H1 (cell line): ENCODE measurements at regions not wholly inside any gene's neighbourhood (a gene's known extent, or its start where the extent isn't known, plus 50 kb on each side); places are given as distances from the start of the nearest gene placed in this dataset.

Experiments
- CTCF ChIA-PET: fragments of 300-600 bp; sonication (Branson Sonifier 250); formaldehyde crosslinking; loops from one replicate; lab custom pipeline; 2021; ENCODE audit not compliant: partially characterized antibody; lab: Charles Lee
- POLR2A ChIA-PET: fragments of 300-600 bp; sonication (Branson Sonifier 250); formaldehyde crosslinking; loops from one replicate; lab custom pipeline; 2021; ENCODE audit warnings: inconsistent platforms; ENCODE audit not compliant: partially characterized antibody; lab: Charles Lee
- DNase-seq, 2 experiments: peaks; one replicate each; pipeline versions ENCODE4 v3.0.0 to v3.0.0-alpha.2; 2010 to 2022; ENCODE audit warnings: low spot score in 2 of 2, low read depth in 1 of 2, mixed read lengths in 1 of 2
- FAIRE-seq: peaks from 2 replicates; lab custom pipeline; 2011; peaks lifted over from hg19 to GRCh38; lab: Jason Lieb, UNC
- H2AFZ ChIP-seq: 2 replicates; pipeline ENCODE4 v1.8.1; 2012; ENCODE audit warnings: low read length, inconsistent platforms
- H2AK5ac ChIP-seq: 2 replicates; pipeline ENCODE4 v1.6.1; 2013; ENCODE audit warnings: low read depth, low read length
- H2BK120ac ChIP-seq: replicated peaks from 2 replicates; pipeline ENCODE3; 2013; ENCODE audit warnings: low read depth, low read length, inconsistent platforms
- H2BK12ac ChIP-seq: 2 replicates; pipeline ENCODE4 v1.6.1; 2013; ENCODE audit warnings: low read depth, low read length
- H2BK15ac ChIP-seq: 2 replicates; pipeline ENCODE4 v1.6.1; 2013; ENCODE audit warnings: low read length
- H2BK20ac ChIP-seq: 2 replicates; pipeline ENCODE4 v1.6.1; 2013; ENCODE audit warnings: low read length
- H2BK5ac ChIP-seq: 2 replicates; pipeline ENCODE4 v1.6.1; 2013; ENCODE audit warnings: low read depth, low read length
- H3K14ac ChIP-seq: 2 replicates; pipeline ENCODE4 v1.6.1; 2013; ENCODE audit warnings: inconsistent platforms; ENCODE audit not compliant: insufficient read length
- H3K18ac ChIP-seq: 2 replicates; pipeline ENCODE4 v1.6.1; 2013; ENCODE audit warnings: low read length; ENCODE audit errors: extremely low read depth
- H3K23ac ChIP-seq: 2 replicates; pipeline ENCODE4 v1.6.1; 2013; ENCODE audit warnings: inconsistent platforms; ENCODE audit not compliant: insufficient read length
- H3K23me2 ChIP-seq: 2 replicates; pipeline ENCODE4 v1.6.1; 2013; ENCODE audit warnings: low read depth, low read length
- H3K27ac ChIP-seq: 2 replicates; pipeline ENCODE4 v1.6.1; 2011; ENCODE audit warnings: low read depth, low read length, inconsistent platforms
- H3K27me3 ChIP-seq, 4 experiments: replicated peaks in 1 of 4; 1 replicate in 1 of 4; 2 replicates in 3 of 4; pipeline versions ENCODE4 v1.6.1 to v1.8.1; 2011 to 2013; ENCODE audit warnings: low read length in 3 of 4, mild to moderate bottlenecking in 3 of 4, inconsistent platforms in 2 of 4, mixed read lengths in 2 of 4, moderate library complexity in 1 of 4; ENCODE audit not compliant: control insufficient read depth in 3 of 4, insufficient read depth in 3 of 4; ENCODE audit errors: extremely low read depth in 1 of 4
- H3K36me3 ChIP-seq, 4 experiments: 2 replicates each; pipeline versions ENCODE4 v1.6.1 to v1.8.1; 2011 to 2013; ENCODE audit warnings: mild to moderate bottlenecking in 4 of 4, low read length in 3 of 4, moderate library complexity in 2 of 4, control low read depth in 1 of 4, inconsistent platforms in 1 of 4; ENCODE audit not compliant: insufficient read depth in 4 of 4, control insufficient read depth in 2 of 4
- H3K4ac ChIP-seq: replicated peaks from 2 replicates; pipeline ENCODE3; 2013; ENCODE audit warnings: low read length, low read depth, mixed read lengths, inconsistent platforms; ENCODE audit not compliant: insufficient read length
- H3K4me1 ChIP-seq, 4 experiments: replicated peaks in 1 of 4; 1 replicate in 1 of 4; 2 replicates in 3 of 4; pipeline versions ENCODE4 v1.6.1 to v1.8.1; 2011 to 2013; ENCODE audit warnings: low read length in 3 of 4, inconsistent platforms in 2 of 4, mixed read lengths in 1 of 4; ENCODE audit not compliant: insufficient read depth in 4 of 4, control insufficient read depth in 3 of 4
- H3K4me2 ChIP-seq, 2 experiments: 2 replicates each; pipeline versions ENCODE4 v1.6.1 to v1.8.1; 2011 to 2013; ENCODE audit warnings: low read depth in 2 of 2, low read length in 2 of 2, control low read depth in 1 of 2, inconsistent platforms in 1 of 2, mild to moderate bottlenecking in 1 of 2; ENCODE audit not compliant: insufficient read depth in 1 of 2
- H3K4me3 ChIP-seq, 4 experiments: fragments of 200-600, 300-600 bp in 1 of 4; sonication (generic), shearing (Covaris generic), sonication (Bioruptor Twin) in 1 of 4; 2 replicates each; pipeline versions ENCODE4 v1.5.1 to v1.8.1; 2011 to 2016; ENCODE audit warnings: low read length in 4 of 4, low read depth in 3 of 4, control low read depth in 2 of 4, inconsistent platforms in 2 of 4, mild to moderate bottlenecking in 2 of 4, mixed read lengths in 1 of 4, moderate library complexity in 1 of 4; ENCODE audit not compliant: insufficient read depth in 2 of 4; ENCODE audit errors: extremely low read depth in 1 of 4
- H3K56ac ChIP-seq: replicated peaks from 2 replicates; pipeline ENCODE3; 2013; ENCODE audit warnings: low read depth, mild to moderate bottlenecking, mixed read lengths, low read length, inconsistent platforms; ENCODE audit not compliant: insufficient read length
- H3K79me1 ChIP-seq: 2 replicates; pipeline ENCODE4 v1.6.1; 2013; ENCODE audit warnings: low read depth, low read length, control low read depth
- H3K79me2 ChIP-seq, 2 experiments: 2 replicates each; pipeline versions ENCODE4 v1.6.1 to v1.8.1; 2012 to 2013; ENCODE audit warnings: low read length in 2 of 2, mild to moderate bottlenecking in 2 of 2, inconsistent platforms in 1 of 2; ENCODE audit not compliant: insufficient read depth in 2 of 2, control insufficient read depth in 1 of 2
- H3K9ac ChIP-seq, 4 experiments: replicated peaks in 1 of 4; 1 replicate in 1 of 4; 2 replicates in 3 of 4; pipeline versions ENCODE4 v1.6.1 to v1.8.1; 2011 to 2013; ENCODE audit warnings: low read depth in 3 of 4, low read length in 3 of 4, control low read depth in 2 of 4, mild to moderate bottlenecking in 2 of 4, moderate library complexity in 2 of 4, inconsistent platforms in 1 of 4; ENCODE audit errors: extremely low read depth in 1 of 4
- H3K9me3 ChIP-seq, 2 experiments: 2 replicates each; pipeline versions ENCODE4 v1.6.1 to v1.8.1; 2012 to 2013; ENCODE audit warnings: mild to moderate bottlenecking in 2 of 2, moderate library complexity in 2 of 2, control low read depth in 1 of 2, inconsistent platforms in 1 of 2, low read depth in 1 of 2, low read length in 1 of 2, mixed read lengths in 1 of 2; ENCODE audit not compliant: insufficient read depth in 2 of 2
- H4K20me1 ChIP-seq, 2 experiments: replicated peaks in 1 of 2; 2 replicates each; pipeline versions ENCODE3 to v1.8.1; 2011 to 2013; ENCODE audit warnings: inconsistent platforms in 2 of 2, low read length in 2 of 2, mild to moderate bottlenecking in 1 of 2; ENCODE audit not compliant: insufficient read depth in 2 of 2, control insufficient read depth in 1 of 2
- H4K5ac ChIP-seq: 2 replicates; pipeline ENCODE4 v1.6.1; 2013; ENCODE audit warnings: low read length, low read depth, mixed read lengths, inconsistent platforms; ENCODE audit not compliant: insufficient read length
- H4K8ac ChIP-seq: 2 replicates; pipeline ENCODE4 v1.8.0; 2013; ENCODE audit warnings: mild to moderate bottlenecking, moderate library complexity, low read length, inconsistent platforms; ENCODE audit not compliant: insufficient read depth; ENCODE audit errors: extremely low read depth
- H4K91ac ChIP-seq: replicated peaks from 2 replicates; pipeline ENCODE3; 2013; ENCODE audit warnings: low read length, mixed read lengths, inconsistent platforms; ENCODE audit not compliant: insufficient read length
- CREB1 ChIP-seq: IDR thresholded peaks from 2 replicates; pipeline ENCODE4 v1.6.1; 2012; ENCODE audit warnings: inconsistent platforms
- EZH2 ChIP-seq: fragments of 200-600 bp; sonication (generic); IDR thresholded peaks from 2 replicates; pipeline ENCODE4 v1.7.1; 2012; ENCODE audit warnings: low read depth, mild to moderate bottlenecking, moderate library complexity, low read length, inconsistent platforms; ENCODE audit not compliant: severe bottlenecking
- KDM5A ChIP-seq: fragments of 200-600 bp; IDR thresholded peaks from 2 replicates; pipeline ENCODE4 v1.7.1; 2012; ENCODE audit warnings: mild to moderate bottlenecking, low read length, inconsistent platforms, mixed read lengths
- NANOG ChIP-seq: IDR thresholded peaks from 2 replicates; pipeline ENCODE4 v1.6.1; 2011; ENCODE audit warnings: low read length, low read depth, mild to moderate bottlenecking, inconsistent platforms; ENCODE audit not compliant: insufficient read depth, poor library complexity, severe bottlenecking
- SAP30 ChIP-seq: fragments of 300-600 bp; sonication (generic); IDR thresholded peaks from 2 replicates; pipeline ENCODE4 v1.7.1; 2012; ENCODE audit warnings: low read length, moderate library complexity, mild to moderate bottlenecking, inconsistent platforms; ENCODE audit not compliant: insufficient read depth, insufficient replicate concordance
- SIRT6 ChIP-seq: IDR thresholded peaks from one replicate; pipeline ENCODE4 v1.7.1; 2012; ENCODE audit warnings: low read length, inconsistent platforms
- TEAD4 ChIP-seq: IDR thresholded peaks from 2 replicates; pipeline ENCODE4 v1.6.1; 2012; ENCODE audit warnings: low read depth, low read length, inconsistent platforms, mixed read lengths
- WGBS, 2 experiments: shearing (Covaris generic) in 1 of 2; methylation state at CpG; one replicate each; pipeline versions ENCODE4 v1.1.6 to v1.1.7; 2013 to 2015; ENCODE audit warnings: low lambda C conversion rate in 2 of 2, mixed read lengths in 2 of 2, inconsistent platforms in 1 of 2, low coverage in 1 of 2, missing lambda C conversion rate in 1 of 2; ENCODE audit not compliant: insufficient replicate concordance in 2 of 2, insufficient coverage in 1 of 2, insufficient read length in 1 of 2; ENCODE audit errors: extremely low coverage in 1 of 2, missing lambda C conversion rate in 1 of 2; 5-methylcytosine and 5-hydroxymethylcytosine counted together
- TF ChIP-seq, protein P1 (sequence below): IDR thresholded peaks from 2 replicates; pipeline ENCODE4 v1.6.1; 2011; ENCODE audit warnings: low read length, improper control_type of control experiment
- TF ChIP-seq, protein P2 (sequence below): IDR thresholded peaks from 2 replicates; pipeline ENCODE4 v1.6.1; 2012; ENCODE audit warnings: low read length, inconsistent platforms

- Histone ChIP-seq H3K23ac (no peak overlapping the region), H3K9me3 (no peaks in the 10 kb centered on the region), H4K5ac (no peak overlapping the region), H2AK5ac (no peak overlapping the region), H3K56ac (no peak overlapping the region), H3K9ac (no peak overlapping the region), H3K27ac (no peak overlapping the region), H2BK12ac (no peak overlapping the region), H4K8ac (no peak overlapping the region), H4K91ac (no peak overlapping the region), H2BK15ac (no peak overlapping the region), H3K4me3 (no peak overlapping the region), H3K23me2 (no peaks in the 10 kb centered on the region), H3K4me2 (no peak overlapping the region), H3K14ac (no peak overlapping the region), H4K20me1 (no peaks in the 10 kb centered on the region), H2BK120ac (no peak overlapping the region), H3K79me1 (no peaks in the 10 kb centered on the region), H3K4me1 (no peaks in the 10 kb centered on the region), H2BK20ac (no peak overlapping the region), H3K36me3 (no peaks in the 10 kb centered on the region), H3K27me3 (no peaks in the 10 kb centered on the region), H3K18ac (no peak overlapping the region), H3K79me2 (no peaks in the 10 kb centered on the region), H2AFZ (no peak overlapping the region), H3K4ac (no peak overlapping the region), H2BK5ac (no peak overlapping the region)
- FAIRE-seq = no peak
- ChIA-PET POLR2A (no interaction called here), CTCF (interaction anchor here (0.8 to 1.3 kb wide), 3 partner anchors 10 to 18 kb away, joined by 3 to 4 read pairs (median 3); no protein-coding TSS in a partner anchor)
- 96% methylated on average over 4 of the region's 4 CpGs; no CpG with 5 or more reads in 1 of the 2 experiments for WGBS, 2 experiments
- DNase-seq = no peak
- TF ChIP-seq TEAD4 = no peak
- TF ChIP-seq NANOG = no peak
- TF ChIP-seq SAP30 = no peak
- TF ChIP-seq, protein P1, sequence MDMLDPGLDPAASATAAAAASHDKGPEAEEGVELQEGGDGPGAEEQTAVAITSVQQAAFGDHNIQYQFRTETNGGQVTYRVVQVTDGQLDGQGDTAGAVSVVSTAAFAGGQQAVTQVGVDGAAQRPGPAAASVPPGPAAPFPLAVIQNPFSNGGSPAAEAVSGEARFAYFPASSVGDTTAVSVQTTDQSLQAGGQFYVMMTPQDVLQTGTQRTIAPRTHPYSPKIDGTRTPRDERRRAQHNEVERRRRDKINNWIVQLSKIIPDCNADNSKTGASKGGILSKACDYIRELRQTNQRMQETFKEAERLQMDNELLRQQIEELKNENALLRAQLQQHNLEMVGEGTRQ = no peak
- no peak for TF ChIP-seq EZH2
- TF ChIP-seq KDM5A = no peak
- no peak for TF ChIP-seq CREB1
- TF ChIP-seq, protein P2, sequence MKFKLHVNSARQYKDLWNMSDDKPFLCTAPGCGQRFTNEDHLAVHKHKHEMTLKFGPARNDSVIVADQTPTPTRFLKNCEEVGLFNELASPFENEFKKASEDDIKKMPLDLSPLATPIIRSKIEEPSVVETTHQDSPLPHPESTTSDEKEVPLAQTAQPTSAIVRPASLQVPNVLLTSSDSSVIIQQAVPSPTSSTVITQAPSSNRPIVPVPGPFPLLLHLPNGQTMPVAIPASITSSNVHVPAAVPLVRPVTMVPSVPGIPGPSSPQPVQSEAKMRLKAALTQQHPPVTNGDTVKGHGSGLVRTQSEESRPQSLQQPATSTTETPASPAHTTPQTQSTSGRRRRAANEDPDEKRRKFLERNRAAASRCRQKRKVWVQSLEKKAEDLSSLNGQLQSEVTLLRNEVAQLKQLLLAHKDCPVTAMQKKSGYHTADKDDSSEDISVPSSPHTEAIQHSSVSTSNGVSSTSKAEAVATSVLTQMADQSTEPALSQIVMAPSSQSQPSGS = no peak
- no peak for TF ChIP-seq SIRT6
These were observed 358.2 kb upstream of the FRG2C start for GRCh38 chr3:75305901-75306300.
